ENCODE measurements at regions not wholly inside any gene's neighbourhood (a gene's known extent, or its start where the extent isn't known, plus 50 kb on each side); places are given as distances from the start of the nearest gene placed in this dataset.

DNA sequence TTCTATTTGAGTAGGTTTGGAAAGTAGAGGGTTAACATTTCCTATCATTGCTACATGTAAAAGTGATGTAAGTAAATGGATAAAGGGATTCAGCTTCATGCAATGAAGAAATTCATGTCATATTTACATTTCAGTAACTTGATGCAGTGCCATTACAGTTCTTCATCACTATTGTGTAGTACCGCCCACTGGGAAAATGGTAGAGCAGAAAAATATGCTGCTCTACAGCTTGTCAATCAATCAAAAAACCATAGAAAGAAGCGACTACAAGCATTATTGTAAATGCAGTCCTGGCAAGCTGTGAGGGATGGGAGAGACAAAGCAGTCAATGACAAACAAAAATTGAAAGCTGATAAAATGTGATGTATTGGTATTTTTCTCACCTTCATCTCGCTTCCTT is 1597.9 kb downstream of the RPA4 start:
- TF ChIP-seq TCF12 (IDR thresholded peaks at IDR 0.05; ENCODE audit: low read depth), result no peak
- TF ChIP-seq, protein P1, sequence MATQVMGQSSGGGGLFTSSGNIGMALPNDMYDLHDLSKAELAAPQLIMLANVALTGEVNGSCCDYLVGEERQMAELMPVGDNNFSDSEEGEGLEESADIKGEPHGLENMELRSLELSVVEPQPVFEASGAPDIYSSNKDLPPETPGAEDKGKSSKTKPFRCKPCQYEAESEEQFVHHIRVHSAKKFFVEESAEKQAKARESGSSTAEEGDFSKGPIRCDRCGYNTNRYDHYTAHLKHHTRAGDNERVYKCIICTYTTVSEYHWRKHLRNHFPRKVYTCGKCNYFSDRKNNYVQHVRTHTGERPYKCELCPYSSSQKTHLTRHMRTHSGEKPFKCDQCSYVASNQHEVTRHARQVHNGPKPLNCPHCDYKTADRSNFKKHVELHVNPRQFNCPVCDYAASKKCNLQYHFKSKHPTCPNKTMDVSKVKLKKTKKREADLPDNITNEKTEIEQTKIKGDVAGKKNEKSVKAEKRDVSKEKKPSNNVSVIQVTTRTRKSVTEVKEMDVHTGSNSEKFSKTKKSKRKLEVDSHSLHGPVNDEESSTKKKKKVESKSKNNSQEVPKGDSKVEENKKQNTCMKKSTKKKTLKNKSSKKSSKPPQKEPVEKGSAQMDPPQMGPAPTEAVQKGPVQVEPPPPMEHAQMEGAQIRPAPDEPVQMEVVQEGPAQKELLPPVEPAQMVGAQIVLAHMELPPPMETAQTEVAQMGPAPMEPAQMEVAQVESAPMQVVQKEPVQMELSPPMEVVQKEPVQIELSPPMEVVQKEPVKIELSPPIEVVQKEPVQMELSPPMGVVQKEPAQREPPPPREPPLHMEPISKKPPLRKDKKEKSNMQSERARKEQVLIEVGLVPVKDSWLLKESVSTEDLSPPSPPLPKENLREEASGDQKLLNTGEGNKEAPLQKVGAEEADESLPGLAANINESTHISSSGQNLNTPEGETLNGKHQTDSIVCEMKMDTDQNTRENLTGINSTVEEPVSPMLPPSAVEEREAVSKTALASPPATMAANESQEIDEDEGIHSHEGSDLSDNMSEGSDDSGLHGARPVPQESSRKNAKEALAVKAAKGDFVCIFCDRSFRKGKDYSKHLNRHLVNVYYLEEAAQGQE (IDR thresholded peaks at IDR 0.05; ENCODE audit: low read depth), result no peak
- TF ChIP-seq CEBPB (IDR thresholded peaks at IDR 0.05), result no peak
- TF ChIP-seq YY1 (IDR thresholded peaks at IDR 0.05; ENCODE audit: low read depth), result no peak
- TF ChIP-seq EP300 (IDR thresholded peaks at IDR 0.05; ENCODE audit: borderline replicate concordance), result no peak
- TF ChIP-seq, protein P2, sequence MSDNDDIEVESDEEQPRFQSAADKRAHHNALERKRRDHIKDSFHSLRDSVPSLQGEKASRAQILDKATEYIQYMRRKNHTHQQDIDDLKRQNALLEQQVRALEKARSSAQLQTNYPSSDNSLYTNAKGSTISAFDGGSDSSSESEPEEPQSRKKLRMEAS (IDR thresholded peaks at IDR 0.05), result no peak
- no peak for TF ChIP-seq TAF1 (IDR thresholded peaks at IDR 0.05; ENCODE audit: low read depth)
- no peak for TF ChIP-seq CREB1 (IDR thresholded peaks at IDR 0.05; ENCODE audit: low read depth)
- TF ChIP-seq USF1 (IDR thresholded peaks at IDR 0.05), result no peak
- no peak for TF ChIP-seq RAD21 (IDR thresholded peaks at IDR 0.05; ENCODE audit: low read depth)
- TF ChIP-seq NFIC (IDR thresholded peaks at IDR 0.05), result no peak
- no peak for TF ChIP-seq FOXM1 (IDR thresholded peaks at IDR 0.05; ENCODE audit: borderline replicate concordance, low read depth)
- TF ChIP-seq ZBTB7A (IDR thresholded peaks at IDR 0.05; ENCODE audit: low read depth), result no peak

All from Ishikawa (cell line).